PC-9 (cell line): ENCODE measurements at regions not wholly inside any gene's neighbourhood (a gene's known extent, or its start where the extent isn't known, plus 50 kb on each side); places are given as distances from the start of the nearest gene placed in this dataset.

Experiments used
- CTCF ChIP-seq: fragments of 200-600 bp; sonication (generic); conservative IDR thresholded peaks from 2 replicates; pipeline ENCODE4 v1.6.1; 2017; ENCODE audit warnings: mixed run types, antibody characterized with exemption, mild to moderate bottlenecking, moderate library complexity
- EZH2 ChIP-seq: fragments of 200-600 bp; sonication (generic); IDR thresholded peaks from 2 replicates; pipeline ENCODE4 v1.8.0; 2017; ENCODE audit warnings: antibody characterized with exemption, low read depth

GRCh38 chr3:164470471-164470870, 607.8 kb downstream of the SI start:
- TF ChIP-seq EZH2 (no peak), CTCF (no peak)
